ENCODE measurements at regions not wholly inside any gene's neighbourhood (a gene's known extent, or its start where the extent isn't known, plus 50 kb on each side); places are given as distances from the start of the nearest gene placed in this dataset.

DNA sequence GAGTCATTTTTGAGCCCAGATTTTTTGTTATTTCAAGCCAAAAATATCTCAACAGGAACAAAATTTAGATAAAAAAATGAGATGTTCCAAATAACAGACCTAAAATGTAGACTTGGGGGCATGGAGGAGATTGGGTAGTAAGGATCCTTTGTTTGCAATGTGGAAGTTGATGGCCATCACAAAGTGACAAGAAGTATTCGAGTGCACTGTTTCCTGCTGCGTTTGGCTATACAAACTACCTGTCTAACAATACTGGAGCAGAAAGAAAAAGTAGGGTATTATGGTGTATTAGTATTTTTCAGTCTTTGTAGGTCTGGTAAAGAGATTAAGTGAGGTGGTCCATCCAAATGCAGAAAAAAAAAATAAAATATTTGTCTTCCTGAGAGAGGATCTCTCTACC lies 284.2 kb downstream of the C3orf38 start:
- DNase-seq (ENCODE audit: low spot score in 2 of 2): no peak
- Histone ChIP-seq H3K9me3 (no peaks in the 10 kb centered on the region), H3K27ac (no peak overlapping the region), H3K4me3 (no peak overlapping the region), H3K27me3 (no peaks in the 10 kb centered on the region), H3K36me3 (no peaks in the 10 kb centered on the region), H3K4me1 (no peaks in the 10 kb centered on the region)
- intact Hi-C loops (cut with DNase I; ENCODE audit: low total_unique reads): no loop called here
- TF ChIP-seq POLR2A (IDR thresholded peaks at IDR 0.05) (no peak), POLR2AphosphoS5 (IDR thresholded peaks at IDR 0.05) (no peak), CTCF (IDR thresholded peaks at IDR 0.05) (no peak)

- Histone ChIP-seq H3K27me3 (no peaks in the 10 kb centered on the region), H3K36me3 (no peaks in the 10 kb centered on the region), H3K9me3 (no peaks in the 10 kb centered on the region), H3K27ac (no peak overlapping the region), H3K4me1 (no peaks in the 10 kb centered on the region), H3K4me3 (no peak overlapping the region)
- intact Hi-C loops (cut with DNase I; ENCODE audit: low total_unique reads): no loop called here
- no peak for TF ChIP-seq CTCF (IDR thresholded peaks at IDR 0.05)
- no peak for DNase-seq (ENCODE audit: low spot score in 2 of 2)
Measured at GRCh38 chr3:88440701-88441100, 290.9 kb downstream of the C3orf38 start.

GRCh38 chr3:88443066-88443465 lies 293.3 kb downstream of the C3orf38 start:
- intact Hi-C loops (cut with DNase I; ENCODE audit: low total_unique reads): no loop called here
- no peak for DNase-seq (ENCODE audit: low spot score in 2 of 2)
- Histone ChIP-seq H3K9me3 (no peaks in the 10 kb centered on the region), H3K27ac (no peak overlapping the region), H3K4me3 (no peak overlapping the region), H3K36me3 (no peaks in the 10 kb centered on the region), H3K4me1 (no peaks in the 10 kb centered on the region), H3K27me3 (no peaks in the 10 kb centered on the region)
- no peak for TF ChIP-seq POLR2A (IDR thresholded peaks at IDR 0.05)
- no peak for TF ChIP-seq CTCF (IDR thresholded peaks at IDR 0.05)
- TF ChIP-seq POLR2AphosphoS5 (IDR thresholded peaks at IDR 0.05): no peak

DNA sequence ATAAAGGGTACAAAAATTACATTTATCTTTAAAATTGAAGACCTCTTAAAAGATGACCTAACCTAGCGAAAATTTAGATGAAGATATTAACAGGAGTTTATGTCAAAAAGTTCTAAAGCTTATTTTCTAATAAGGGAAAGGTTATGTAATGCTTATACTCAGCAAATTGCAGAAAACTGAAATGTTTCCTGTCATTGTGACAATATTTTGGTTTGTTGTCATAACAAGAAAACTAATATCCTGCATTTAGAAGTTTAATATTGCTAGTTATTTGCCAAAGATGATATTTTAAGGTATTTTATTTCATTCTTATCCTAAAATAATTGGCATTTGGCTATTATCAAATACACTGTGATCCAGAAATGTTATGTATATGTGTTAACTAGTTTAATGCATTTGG lies 294.5 kb downstream of the C3orf38 start:
- no peak for DNase-seq (ENCODE audit: low spot score in 2 of 2)

DNA sequence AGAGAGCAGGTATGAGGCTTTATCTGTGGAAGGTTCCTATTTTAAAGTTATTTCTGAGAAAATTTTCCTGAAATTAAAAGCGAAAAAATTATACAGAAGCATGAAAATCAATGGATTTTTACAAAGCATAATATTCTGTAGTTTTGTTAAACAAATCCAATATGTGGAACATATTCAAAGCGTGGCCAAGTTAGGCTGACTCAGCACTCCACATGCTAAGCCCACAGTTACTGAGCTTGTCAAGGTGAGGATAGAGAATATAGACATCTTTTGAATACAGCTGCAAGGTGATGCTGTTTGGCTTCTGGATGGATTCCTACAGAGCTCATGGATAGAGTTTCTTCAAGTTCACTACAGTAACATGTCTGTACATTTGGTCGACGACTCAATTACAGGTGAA lies 302.5 kb downstream of the C3orf38 start:
- Histone ChIP-seq H3K4me3 (no peak overlapping the region), H3K36me3 (no peaks in the 10 kb centered on the region), H3K9me3 (no peaks in the 10 kb centered on the region), H3K27me3 (no peaks in the 10 kb centered on the region), H3K27ac (no peak overlapping the region), H3K4me1 (no peaks in the 10 kb centered on the region)
- no peak for DNase-seq (ENCODE audit: low spot score in 2 of 2)
- intact Hi-C loops (cut with DNase I; ENCODE audit: low total_unique reads): no loop called here
- TF ChIP-seq POLR2A (IDR thresholded peaks at IDR 0.05) (no peak), POLR2AphosphoS5 (IDR thresholded peaks at IDR 0.05) (no peak), CTCF (IDR thresholded peaks at IDR 0.05) (no peak)

More for the DNA sequence above, 294.5 kb downstream of the C3orf38 start:
- no peak overlapping the region for H3K27ac ChIP-seq
- H3K9me3 ChIP-seq: no peaks in the 10 kb centered on the region
- TF ChIP-seq POLR2AphosphoS5 (IDR thresholded peaks at IDR 0.05): no peak
- no peak for TF ChIP-seq POLR2A (IDR thresholded peaks at IDR 0.05)
- no peak for TF ChIP-seq CTCF (IDR thresholded peaks at IDR 0.05)
- no peaks in the 10 kb centered on the region for H3K27me3 ChIP-seq
- no peak overlapping the region for H3K4me3 ChIP-seq
- H3K36me3 ChIP-seq: no peaks in the 10 kb centered on the region
- H3K4me1 ChIP-seq: no peaks in the 10 kb centered on the region
- intact Hi-C loops (cut with DNase I; ENCODE audit: low total_unique reads): no loop called here

All from breast epithelium (tissue), 4 donors.